OCI-M2 (cell line): ENCODE measurements at regions not wholly inside any gene's neighbourhood (a gene's known extent, or its start where the extent isn't known, plus 50 kb on each side); places are given as distances from the start of the nearest gene placed in this dataset.

ENCODE experiments used
- DNase-seq: peaks from one replicate; lab custom pipeline; 2025; ENCODE audit not compliant: unreplicated experiment; lab: John Stamatoyannopoulos, UW

DNA sequence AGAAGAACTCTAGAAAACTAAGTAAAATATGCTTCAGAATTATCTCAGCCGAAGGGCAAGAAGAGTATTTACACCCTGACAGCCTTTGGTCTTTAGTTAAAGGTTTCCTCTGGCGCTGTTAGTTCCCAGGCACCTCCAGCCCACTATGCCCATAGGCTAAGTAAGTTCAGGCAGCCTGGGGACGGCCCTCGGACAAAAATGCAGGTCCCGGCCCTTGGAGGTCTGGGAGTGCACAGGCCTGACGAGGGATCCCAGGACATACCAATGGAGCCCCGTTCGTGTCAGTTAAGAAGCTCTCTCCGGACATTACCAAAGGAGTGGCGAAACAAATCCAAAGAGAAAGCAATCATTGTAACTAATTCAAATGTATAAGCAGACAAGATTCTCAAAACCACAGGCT is 311.8 kb downstream of the CD83 start:
- DNase-seq, result no peak

DNA sequence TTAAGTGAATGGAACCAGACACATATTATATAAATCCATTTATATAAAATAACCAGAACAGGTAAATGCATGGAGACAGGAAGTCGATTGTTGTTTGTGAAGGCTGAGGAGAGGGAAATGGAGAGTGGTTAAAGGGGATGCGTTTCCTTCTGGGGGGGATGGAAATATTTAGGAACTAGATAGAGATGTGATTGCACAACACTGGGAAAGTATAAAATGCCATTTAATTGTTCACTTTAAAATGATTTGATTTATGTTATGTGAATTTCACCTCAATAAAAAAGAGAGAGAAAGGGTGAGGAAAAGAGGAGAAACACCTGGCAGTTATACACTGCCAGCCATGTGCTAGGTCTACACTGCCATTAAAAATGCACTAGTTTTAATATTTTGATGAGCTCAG is 312.6 kb downstream of the CD83 start:
- no peak for DNase-seq

DNA sequence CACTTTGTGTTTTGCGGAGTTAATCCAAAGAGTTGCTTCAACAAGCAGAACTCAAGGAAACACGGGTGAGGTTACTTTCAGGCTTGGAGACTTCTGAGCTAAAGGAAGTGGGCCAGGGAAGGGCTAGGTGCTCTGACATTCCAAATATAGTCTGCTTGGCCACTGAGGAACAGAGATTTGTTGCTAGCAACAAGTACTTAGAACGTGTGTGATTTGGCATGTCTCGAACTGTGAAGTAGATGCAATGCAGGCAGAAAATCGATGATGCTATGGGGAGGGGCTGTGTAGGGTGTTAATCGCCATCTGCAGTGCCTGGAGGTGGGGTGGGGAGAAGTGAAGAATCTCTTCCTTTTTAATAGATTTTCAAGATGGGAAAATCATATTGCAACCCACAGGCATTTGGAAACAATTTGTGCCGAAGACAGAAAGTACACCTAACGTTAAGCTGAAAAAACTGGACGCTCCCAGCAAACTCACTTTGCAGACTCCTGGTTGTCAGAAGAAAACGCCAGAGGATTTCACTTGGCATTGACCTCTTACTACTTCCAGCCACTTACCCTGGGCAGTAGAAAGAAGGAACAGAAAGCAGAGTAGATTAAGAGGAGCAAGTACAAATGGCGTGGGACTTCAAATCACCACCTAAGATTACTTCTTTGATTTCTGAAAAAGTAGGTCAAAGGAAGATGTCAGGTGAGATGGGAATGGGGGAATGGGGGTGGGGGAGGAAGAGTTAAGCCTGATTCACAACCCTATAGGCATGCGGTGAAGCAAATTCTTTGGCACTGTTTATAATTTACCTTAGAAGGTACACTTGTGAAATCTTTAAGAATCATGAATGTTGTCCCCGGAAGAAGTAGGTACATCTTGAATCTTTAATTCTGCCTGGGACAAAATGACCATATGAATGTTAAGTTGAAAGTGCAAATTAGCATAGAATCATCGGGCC is 314.1 kb downstream of the CD83 start:
- no peak for DNase-seq

DNA sequence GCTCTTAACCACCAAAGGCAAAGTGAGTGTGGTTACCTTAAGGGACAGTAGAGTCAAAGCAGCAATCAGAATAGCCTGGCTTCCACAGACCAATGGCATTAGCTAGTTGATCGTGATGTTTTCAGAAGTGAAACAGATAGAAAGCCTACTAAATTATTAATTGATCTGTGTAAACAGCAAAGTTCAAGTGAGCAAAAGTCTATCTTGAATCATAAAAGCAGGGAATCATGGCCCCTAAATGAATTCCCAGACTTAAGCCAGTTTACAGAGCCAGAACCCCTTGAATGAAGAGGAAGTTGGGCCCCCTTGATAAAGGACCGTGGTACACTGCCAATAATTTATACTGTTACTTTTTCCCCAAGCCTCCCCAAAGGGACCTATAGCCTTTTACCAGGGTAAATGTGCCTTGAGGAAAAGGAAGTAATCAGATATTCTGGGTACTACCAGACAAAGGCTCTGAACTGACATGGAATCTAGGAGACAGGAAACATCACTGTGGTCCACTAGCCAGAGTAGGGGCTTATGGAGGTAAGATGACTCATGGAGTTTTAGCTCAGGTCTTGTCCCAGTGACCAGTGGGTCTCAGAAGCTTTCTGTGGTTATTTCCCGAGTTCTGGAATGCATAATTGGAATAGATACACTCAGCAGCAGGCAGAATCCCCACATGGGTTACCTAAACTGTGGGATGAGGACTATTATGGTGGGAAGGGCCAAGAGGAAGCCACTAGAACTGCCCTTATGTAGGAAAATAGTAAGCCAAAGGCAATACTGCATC is 317.5 kb downstream of the CD83 start:
- DNase-seq, result no peak

DNA sequence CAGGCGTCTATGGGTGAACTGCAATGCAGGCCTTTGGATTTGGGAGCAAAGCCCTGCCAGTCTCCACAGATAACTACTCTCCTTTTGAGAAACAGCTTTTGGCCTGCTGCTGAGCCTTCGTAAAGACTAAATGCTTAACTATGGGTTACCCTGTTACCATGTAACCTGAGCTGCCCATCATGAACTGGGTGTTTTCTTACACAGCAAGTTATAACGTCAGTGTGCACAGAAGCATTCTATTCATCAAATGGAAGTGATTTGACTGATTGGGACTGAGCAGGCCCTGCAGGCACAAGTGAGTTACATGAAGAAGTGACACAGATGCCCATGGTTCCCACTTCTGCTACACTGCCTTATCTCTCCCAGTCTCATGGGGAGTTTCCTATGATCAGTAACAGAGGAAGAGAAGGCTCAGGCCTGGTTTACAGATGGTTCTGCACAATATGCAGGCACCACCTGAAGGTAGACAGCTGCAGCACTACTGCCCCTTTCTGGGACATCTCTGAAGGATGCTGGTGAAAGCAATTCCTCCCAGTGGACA is 319.1 kb downstream of the CD83 start:
- no peak for DNase-seq

DNA sequence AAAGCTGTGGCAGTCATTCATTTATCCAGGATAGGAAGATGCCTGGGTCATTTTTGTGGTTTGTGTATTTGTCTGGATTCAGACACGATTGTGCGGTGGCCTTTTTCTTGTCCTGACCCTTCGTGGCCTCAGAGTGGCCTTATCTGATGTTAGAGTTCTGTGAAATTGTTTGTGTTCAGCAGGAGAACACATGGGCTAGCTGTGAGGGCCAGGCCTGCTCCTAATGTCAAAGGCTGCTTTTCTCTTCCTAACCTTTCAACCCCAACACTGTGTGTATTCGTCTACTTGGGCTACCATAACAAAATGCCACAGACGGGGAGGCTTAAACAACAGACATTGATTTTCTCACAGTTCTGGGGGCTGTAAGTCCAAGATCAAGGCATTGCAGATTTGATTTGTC is 321.8 kb downstream of the CD83 start:
- DNase-seq, result no peak

DNA sequence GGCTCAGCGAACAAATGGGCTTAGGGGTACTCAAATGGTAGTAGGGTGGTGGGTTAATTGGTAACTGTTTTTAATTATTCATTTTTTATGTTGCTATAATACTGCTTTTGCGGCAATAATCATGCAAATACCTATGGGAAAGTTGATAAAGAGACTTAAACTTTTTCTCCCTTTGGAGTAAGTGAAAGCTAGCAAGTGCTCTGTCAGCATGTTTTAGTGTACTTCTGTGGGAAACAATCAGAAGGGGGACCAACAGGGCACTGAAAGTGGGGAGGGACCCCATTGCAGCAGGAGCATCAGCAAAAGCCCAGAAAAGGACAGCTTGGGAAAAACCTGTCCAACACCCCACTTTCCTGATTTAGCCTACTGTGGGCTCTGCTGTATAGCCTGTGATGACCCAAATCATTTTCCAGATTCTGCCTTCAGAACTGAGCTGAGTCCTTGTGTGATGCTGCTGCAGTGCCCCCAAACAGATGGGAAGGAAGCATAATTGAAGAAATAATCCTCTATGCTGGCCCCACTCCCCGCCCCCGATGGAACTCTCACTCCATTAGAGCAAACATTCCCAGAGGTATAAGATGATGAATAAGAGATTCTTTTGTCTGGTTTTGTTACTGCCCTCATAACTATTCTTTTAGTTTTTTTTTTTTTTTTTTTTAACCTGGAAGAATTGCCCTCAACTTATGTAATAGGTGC is 322.8 kb downstream of the CD83 start:
- no peak for DNase-seq

DNA sequence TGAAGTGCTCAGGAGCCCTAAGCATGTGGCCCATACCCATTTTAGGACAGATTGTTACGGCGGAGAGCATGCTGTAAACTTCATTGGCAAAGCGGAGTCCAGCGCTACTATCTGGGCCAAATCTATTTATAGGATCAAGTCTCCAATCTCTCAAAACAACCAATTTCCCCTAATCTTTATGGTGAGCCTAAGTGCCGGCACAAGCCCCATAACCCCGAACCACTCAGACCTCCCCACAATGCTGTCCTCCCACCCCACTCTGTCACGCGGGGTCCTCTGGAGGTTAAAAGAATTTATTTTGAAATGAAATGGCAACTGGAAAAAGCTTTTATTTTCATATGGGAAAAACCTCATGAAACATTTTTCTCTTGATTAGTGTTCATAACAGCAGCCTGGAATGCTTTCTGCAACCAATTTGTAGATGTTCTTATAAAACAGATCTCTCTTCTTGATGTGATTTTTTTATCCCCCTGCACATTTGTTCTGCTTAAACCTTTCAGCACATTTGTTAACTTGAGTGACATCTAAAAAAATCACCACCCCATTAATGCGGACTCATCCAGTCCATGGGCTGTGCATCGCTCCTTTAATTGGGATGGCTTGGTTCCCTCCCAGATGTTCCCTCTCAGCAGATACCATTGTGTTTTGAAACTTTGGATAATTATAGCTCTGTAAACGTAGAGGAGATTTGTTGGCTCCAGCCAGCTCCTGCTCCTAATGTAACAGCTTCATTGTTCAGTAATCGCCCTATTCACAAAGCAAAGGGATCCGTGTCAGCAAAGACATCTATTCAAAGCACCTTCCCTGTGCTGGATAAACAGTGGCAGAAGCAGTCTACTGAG is 323.6 kb downstream of the CD83 start:
- DNase-seq, result no peak

DNA sequence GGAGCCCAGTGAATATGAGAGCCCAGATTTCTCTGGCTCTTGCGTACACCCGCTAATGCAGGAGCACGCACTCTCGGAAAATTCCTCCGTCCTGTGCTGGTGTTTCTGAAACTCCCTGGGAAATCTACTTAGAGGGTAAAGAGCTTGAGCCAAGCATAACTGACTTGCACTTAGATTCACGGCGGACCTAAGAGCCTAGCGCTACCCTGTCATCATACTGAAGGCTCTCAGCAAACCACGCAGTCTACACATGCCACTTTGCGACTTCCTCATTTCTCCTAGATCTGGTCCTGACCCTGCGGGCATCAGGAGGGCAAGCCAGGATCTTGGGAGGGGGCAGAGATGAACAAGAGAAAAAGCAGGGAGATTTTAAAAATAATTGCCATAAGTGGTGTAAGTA is 324.7 kb downstream of the CD83 start:
- no peak for DNase-seq

DNA sequence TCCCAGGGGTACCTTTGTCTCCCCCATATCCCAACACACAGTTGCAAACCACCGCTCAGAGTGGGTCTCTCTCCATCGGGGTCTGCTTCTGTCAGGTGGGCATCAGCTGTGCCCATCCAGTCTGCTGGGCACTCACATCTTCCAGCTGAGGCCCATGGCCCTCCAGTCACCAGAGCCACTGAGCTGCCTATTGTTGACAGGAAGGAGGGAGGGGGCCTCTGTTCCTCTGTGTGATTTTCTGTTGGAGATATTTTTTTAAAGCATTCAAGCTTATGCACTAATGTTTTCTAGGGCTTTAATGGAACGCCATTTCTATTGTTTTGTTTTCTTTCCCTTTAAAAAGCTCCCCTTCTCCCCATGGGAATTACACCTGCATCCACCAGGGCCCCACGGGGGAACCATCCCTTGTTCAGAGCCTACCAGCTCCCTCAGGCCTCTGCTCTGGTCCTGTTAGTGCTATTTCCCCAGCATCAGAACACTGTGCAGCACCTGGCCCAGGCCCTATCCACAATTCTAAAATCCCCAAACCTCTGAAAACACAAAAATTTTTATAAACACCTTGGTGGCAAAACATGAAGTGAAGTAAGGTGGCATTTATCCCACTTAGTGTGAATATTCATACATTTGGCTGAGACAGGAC is 326.2 kb downstream of the CD83 start:
- no peak for DNase-seq

DNA sequence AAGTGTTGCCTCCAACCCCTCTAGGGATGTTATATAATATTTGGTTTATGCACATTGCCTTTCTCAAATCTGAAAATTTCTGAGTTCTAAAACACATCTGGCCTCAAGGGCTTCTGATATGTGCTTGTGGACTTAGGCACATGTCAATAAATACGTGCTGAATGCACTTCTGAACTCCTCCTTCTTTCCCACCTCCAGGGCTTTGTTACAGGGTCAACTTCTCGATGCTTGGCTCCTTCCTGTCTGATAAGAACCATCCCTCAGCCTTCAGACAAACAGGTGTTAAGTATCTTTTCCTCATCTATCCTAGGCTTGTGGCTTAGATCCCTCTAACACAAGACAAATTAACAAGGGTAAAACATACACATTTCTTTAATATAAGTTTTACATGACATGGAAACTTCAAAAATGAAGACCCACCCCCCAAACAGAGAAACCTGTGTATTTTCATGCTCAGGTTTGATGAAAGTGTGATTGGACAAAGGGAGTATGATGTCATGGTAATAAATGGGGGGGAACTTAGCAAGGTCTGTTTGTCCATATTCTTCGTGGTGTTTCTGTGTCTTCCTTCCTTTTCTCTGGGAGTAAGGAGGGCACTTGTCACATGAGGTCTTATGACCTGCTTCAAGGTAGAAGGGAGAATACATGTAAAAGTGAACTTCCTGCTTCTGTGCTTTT is 326.9 kb downstream of the CD83 start:
- no peak for DNase-seq

DNA sequence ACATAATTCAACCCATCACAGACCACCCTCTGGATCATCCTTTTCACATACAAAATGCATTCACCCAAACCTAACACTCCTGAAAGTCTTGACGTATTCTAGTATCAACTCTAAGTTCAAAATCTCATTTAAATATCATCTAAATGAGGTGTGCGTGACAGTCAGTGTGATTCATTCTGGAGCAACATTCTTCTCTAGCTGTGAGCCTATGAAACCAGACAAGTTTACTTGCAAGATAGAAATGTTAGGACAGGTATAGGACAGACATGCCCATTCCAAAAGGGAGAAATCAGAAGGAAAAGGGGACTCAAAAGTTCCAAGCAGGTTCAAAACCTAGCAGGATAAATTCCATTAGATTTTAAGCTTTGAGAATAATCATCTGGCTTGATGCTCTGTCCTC is 329.7 kb downstream of the CD83 start:
- no peak for DNase-seq

DNA sequence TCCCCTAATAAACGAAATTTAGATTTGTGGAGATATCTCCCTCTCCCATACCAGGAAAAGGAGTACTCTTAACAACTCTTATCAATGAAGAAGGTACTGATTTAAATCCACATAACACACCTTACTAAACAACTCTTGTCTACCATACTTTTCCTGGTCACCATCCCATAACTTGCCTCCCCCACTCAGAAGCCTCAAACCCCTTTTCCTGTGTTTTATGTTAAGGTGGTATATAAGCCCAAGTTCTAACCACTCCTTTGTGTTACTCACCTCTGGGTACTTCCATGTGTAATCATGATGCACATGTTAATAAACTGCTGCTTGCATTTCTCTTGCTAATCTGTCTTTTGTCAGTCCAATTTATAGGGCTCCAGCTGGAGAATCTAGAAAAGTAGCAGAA is 330.7 kb downstream of the CD83 start:
- no peak for DNase-seq

DNA sequence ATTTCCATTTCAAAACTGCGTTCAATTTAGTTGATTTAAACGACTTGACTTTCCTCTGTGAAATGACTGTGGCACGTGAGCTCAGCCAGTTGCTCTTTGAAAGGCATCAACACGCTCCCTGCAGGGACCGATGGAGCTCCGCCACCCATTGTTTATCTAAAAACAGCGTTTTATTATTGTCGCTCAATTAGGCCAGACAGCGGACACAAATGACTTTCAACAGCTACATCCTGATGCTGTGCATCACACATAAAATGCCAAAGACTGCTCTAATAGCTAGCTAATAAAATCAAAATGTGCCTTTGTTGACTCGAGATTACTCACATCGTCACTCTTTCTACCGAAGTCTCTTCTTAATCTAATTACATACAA is 332.5 kb downstream of the CD83 start:
- no peak for DNase-seq

DNA sequence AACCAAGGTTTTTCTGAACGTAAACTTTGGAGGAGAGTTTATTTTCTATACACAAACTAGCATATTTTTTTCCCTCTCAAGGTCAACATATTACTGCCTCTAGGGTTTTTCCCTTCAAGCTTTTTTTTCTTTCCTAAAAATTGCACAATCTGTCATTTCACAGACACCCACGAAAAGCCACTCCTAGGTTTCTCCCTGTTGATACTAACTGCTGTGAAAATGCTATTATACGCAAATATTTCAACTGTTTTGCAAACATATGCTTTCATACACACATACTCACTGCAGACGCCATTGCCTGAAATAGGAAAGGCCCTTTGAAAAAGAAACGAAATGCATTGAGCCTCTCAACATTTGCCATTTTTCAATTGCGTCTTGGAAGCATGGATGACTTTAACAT is 333.0 kb downstream of the CD83 start:
- no peak for DNase-seq

DNA sequence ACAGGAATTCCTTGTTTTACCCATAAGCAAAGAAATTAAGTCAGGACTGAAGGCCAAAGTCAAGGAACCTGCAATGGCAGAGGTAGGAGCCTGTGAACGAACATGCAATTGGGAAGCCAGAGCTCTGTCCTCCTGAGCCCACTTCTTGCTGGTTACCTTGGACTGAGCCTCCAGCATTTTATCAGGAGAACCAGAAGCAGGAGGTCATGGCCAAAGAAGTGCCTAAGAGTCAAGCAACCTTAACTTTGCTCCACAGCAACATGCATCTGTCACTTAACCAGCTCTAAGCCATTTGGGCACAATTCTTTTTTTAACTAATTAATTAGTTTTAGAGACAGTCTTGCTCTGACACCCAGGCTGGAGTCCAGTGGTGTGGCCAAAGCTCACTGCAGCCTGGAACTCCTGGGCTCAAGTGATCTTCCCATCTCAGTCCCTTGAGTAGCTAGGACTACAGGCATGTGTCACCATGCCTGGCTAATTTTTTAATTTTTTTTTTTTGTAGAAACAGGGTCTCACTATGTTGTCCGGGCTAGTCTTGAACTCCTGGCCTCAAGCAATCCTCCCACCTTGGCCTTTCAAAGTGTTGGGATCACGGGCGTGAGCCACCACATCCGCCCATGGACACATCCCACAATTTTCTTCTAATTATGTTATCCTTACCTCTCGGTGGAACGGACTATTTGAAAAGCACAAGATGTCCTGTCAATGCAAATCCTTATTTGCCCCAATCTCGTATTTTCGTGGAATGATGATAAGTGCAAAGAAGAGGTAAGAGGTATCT is 334.2 kb downstream of the CD83 start:
- no peak for DNase-seq

DNA sequence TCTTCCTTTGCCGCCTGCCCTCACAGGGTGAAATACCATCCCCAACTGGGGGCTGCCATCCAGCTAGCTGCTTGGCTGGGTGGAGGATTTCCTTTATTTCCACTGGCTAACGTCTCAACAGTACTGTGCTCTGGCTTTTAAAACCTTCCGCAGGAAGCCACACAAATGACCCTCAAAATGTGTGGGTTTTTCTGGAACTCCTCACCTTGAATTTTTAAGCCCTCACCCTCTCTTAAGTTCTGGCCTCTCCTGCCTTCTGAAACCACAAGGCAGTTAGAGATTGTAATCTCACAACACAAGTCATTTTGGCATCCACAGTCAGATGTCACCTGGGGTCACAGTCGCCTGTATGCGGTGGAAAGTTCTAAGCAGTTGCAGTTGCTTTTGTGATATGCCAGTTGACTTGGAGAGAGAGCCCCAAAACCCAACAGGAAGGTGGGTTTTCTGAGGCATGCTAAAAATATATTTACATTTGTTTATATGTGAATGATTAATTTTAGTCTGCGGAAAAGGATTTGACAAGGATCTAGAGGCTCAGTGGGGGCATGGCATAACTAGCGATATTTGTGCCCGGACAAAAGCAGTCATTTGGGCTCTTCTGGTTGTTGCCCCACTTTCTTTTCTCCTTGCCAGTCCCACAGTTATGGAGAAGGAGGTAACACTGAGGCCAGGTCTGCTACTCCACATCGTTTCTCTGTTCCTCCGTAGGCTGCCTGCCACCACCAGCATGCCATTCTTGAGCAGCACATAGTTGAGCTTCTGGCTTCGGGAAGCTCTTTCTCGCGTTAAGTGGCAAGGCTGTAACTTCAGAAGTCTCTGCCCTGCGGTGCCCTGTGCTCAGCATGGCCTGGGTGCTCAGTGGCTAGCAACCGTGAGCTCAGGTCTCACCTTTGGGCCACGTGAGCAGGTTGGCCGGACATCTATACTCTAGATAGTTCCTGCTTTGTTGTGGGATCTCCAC is 335.3 kb downstream of the CD83 start:
- no peak for DNase-seq
